HG03097 (cell line): ENCODE measurements at regions not wholly inside any gene's neighbourhood (a gene's known extent, or its start where the extent isn't known, plus 50 kb on each side); places are given as distances from the start of the nearest gene placed in this dataset.
"Not testable (repeated sequence)": the region's sequence is repeated elsewhere in the genome, so short reads cannot be mapped to it uniquely, and the experiment has no call there.

Experiments used
- ATAC-seq: cut with Tn5 transposase; IDR thresholded peaks from one replicate; pipeline ENCODE4 v1.9.1; 2021; ENCODE audit not compliant: unreplicated experiment, low FRiP score

DNA sequence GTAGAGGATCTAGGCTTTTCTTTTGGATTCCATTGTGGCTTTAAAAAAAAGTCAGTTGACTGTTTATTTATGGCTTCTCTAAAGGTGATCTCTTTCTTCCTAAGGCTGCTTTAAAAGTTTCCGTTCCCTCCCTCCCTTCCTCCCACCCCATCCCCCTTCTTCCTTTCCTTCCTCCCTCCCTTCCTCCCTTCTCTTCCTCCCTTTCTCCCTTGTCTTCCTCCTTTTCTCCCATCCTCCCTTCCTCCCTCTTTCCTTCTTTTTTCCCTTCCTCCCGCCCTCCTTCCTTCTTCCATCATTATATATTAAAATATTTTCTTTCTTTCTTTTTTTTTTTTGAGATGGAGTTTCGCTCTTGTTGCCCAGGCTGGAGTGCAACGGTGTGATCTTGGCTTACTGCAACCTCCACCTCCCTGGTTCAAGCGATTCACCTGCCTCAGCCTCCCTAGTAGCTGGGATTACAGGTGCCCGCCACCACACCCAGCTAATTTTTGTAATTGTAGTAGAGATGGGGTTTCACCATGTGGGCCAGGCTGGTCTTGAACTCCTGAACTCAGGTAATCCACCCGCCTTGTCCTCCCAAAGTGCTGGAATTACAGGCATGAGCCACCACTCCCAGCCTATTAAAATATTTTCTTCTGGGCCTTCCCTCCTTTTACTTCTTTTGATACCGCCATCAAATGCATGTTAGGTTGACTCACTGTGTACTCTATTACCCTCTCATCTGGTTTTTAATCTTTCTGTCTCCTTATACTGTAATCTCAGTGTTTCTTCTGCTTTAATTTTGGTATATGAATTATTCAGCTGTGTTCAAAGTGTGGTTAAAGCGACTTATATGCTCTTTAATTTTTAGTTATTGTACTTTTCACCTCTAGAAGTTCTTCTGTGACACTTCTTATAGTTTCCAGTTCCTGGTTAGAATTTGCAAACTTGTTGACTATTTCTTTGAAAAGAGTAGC, 59.2 kb upstream of the ATP5PO start:
- no peak for ATAC-seq

DNA sequence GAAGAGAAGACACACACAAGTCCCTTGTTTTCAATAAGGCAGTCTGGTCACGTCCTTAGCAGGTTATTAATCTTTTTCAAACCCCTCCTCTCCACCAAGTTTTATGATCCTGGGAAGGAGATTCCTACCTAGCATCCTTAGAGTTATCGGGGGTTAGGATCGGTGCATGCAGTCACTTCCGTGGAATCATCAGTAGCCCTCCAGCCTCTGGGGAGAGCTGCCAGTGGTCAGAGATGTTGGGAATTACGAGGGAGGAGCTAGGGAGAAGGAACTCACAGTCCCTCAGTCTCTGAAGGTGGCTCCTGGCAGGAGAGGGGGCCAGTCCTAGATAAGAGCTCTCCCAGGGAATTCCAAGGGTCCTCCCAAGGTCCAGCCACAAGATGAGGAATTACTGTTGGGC, 57.7 kb upstream of the ATP5PO start:
- no peak for ATAC-seq

DNA sequence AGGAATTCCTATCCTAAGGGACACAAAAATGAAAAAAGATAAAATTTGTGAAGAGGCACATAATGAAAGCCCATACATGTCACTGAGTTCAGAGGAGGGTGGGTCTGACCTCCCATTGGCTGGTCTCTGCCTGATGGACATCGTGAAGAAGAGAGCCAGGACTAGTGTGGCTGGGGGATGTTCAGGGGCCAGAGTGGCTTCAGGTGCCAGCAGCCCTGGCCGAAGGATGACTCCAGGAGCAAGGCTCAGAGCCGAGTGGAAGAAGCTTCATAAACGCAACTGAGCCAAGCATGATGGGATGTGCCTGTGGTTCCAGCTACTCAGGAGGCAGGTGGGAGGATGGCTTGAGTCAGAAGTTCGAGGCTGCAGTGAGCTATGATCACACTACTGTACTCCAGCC, 56.9 kb upstream of the ATP5PO start:
- no peak for ATAC-seq

DNA sequence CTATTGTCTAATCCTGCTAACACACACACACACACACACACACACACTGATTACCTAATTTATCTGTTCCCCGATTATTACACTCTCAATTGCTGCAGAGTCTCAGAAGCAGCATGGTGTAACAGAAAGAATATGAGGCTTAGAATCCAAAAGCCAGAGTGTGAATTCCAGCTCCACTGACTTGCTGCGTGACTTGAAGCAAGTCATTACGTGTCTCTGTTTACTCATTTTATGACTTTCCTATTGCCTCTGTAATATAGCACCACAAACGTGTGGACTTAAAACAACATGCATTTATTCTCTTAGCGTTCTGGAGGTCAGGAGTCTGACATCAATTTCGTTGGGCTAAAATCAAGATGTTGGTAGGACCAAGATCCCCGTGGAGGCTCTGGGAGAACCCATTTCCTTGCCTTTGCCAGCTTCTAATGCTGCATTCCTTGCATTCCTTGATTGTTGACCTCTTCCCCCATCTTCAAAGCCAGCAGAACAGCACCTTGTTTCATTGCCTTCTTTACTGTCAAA, 55.9 kb upstream of the ATP5PO start:
- no peak for ATAC-seq

DNA sequence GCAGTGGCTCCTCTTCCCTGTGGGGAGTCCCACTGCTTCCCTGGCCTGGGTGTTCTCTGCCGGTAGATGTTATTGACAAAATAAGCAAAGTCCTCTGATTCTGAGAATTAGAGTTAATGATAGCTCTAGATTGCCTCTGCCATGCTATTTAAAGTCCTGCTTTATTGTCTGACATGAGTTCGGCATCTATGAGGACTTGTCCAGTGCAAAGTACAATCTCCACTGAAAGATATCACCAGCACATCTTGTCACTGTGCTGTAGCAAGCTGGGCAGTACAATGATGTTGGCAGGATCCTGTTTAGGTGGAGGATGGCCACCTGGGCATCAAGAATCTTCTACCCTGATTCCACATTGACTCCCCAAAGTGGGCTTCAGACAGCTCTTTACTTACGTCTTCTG, 54.0 kb upstream of the ATP5PO start:
- no peak for ATAC-seq

DNA sequence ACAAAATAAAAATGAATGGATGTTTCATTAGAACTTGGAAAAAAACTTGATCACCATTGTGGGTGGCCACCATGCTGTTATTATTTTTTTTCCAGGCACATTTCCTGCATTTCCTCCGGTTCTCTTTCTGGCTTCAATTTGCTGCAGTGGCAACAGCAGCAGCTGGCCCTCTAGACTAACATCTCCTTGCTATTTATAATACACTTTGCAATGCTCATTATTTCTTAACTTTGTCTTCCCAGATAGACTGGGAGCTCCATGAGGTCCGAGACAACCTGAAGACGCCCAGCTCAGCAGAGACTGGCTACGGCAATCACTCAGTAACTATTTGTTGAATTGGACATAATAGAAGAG, 53.4 kb upstream of the ATP5PO start:
- no peak for ATAC-seq

DNA sequence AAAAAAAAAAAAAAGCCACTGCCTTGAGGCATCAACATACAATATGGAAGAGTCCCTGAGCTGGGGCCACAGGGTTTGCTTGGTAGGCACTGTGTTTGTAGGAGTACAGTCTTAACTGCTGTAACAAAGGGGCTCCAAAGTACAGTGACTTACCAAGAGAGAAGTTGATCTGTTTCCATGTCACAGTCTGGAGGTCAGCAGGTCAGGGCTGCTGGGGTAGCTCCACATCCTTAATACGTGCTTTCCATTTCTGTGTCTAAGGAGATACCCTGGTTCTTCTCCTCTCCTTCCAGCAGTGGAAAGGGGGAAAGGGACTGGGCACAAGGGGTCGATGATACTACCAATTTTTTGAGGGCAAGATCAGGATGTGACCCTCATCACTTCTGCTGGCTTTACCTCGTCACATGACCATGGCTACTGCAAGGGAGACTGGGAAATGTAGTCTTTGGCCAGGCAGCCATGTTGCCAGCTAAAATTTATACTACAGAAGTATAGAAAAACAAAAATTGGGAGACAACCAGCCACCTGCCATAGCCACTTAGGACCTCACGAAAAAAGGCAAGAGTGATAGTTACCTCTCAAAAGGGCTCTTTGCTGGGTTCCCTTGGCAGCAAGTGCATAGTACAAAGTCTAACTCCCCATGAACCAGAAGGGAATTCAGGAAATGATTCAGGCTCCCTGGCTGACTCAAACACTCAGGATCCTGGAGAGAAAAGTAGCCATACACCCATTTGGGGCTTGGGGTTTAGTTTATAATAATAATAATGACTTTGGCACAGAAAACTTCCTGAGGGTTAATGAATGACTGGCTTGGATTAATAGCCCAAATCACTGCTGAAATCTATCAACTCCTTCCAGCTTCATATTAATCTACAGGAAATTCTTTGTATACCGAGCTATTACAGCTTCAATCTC, 52.7 kb upstream of the ATP5PO start:
- ATAC-seq = no peak

DNA sequence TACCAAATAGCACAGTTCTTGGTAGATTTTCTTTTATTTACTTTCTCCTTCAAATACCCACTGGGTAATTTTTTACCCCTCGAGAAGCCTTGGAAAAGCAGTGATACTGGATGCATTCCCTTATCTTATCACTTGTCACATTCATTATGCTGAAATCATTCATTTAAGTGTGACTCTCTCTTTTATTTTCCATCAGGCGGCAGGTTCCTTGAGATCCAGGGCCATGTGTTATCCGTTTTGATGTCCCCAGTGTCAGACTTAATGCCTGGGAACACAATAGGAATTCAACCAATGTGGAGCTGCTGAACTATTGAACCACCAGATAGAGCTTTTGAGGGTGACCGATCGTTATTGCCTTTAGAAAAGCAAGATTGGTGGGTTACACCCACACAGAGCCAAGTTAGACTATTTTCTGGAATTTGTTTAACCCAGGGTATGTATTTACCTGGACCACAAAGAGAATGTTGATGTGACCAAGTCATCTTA, 51.5 kb upstream of the ATP5PO start:
- no peak for ATAC-seq

DNA sequence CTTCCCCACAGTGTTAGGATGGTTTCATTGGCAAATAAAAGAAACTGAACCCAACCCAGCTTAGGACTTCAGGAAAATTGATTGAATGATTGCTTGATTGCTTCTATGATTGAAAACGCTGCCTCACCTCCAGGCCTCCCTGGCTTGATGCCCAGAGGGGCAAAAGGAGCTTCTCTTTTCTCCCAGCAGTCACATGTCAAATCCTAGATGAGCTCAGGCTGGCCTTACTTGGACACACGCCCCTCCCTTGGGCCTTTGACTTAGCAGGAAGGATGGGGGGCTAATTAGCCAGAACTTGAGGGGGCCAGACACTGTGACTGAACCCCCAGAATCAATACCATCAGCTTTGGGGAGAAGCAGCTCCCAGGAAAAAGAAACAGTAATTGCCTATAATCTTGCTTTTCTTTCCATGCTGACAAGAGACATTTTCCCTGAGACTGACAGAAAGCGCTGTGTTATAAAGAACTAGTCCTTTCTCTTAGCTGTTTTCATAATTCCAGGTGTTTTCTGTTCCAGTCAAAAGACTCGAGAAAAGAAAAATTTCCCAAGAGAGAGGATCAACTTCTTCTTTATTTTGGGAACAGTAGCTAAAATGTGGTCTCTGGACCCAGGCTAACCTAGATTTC, 50.8 kb upstream of the ATP5PO start:
- no peak for ATAC-seq

DNA sequence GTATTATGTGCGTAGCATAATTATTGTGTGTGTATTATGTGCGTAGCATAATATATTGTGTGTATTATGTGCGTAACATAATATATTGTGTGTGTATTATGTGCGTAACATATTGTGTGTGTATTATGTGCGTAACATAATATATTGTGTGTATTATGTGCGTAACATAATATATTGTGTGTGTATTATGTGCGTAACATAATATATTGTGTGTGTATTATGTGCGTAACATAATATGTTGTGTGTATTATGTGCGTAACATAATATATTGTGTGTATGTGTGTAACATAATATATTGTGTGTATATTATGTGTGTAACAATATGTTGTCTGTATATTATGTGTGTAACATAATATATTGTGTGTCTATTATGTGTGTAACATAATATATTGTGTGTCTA, 50.1 kb upstream of the ATP5PO start:
- ATAC-seq = not testable (repeated sequence)
